NCI-H2196 (cell line): ENCODE measurements at regions not wholly inside any gene's neighbourhood (a gene's known extent, or its start where the extent isn't known, plus 50 kb on each side); places are given as distances from the start of the nearest gene placed in this dataset.

Experiments used
- DNase-seq: peaks from one replicate; lab custom pipeline; 2025; ENCODE audit not compliant: unreplicated experiment; lab: John Stamatoyannopoulos, UW

- DNase-seq: no peak
These were observed 221.3 kb upstream of the DAPK1 start for GRCh38 chr9:87276327-87276841.

- DNase-seq: no peak
These were observed 220.8 kb upstream of the DAPK1 start for GRCh38 chr9:87276851-87277261.

GRCh38 chr9:87277346-87277745 lies 220.3 kb upstream of the DAPK1 start:
- DNase-seq: no peak

GRCh38 chr9:87278971-87279733 lies 218.5 kb upstream of the DAPK1 start:
- no peak for DNase-seq

- DNase-seq: no peak
These were observed 217.2 kb upstream of the DAPK1 start for GRCh38 chr9:87280421-87280820.

GRCh38 chr9:87282538-87282937 lies 215.1 kb upstream of the DAPK1 start:
- no peak for DNase-seq

- no peak for DNase-seq
These were observed 214.1 kb upstream of the DAPK1 start for GRCh38 chr9:87283585-87283984.

- DNase-seq: no peak
These were observed 212.3 kb upstream of the DAPK1 start for GRCh38 chr9:87285183-87285850.

- DNase-seq: no peak
These were observed 211.2 kb upstream of the DAPK1 start for GRCh38 chr9:87286506-87286905.

GRCh38 chr9:87290241-87291052 lies 207.2 kb upstream of the DAPK1 start:
- no peak for DNase-seq

- no peak for DNase-seq
These were observed 205.0 kb upstream of the DAPK1 start for GRCh38 chr9:87292449-87293191.

GRCh38 chr9:87294126-87294525 lies 203.5 kb upstream of the DAPK1 start:
- DNase-seq: no peak

GRCh38 chr9:87300915-87301314 lies 196.8 kb upstream of the DAPK1 start:
- no peak for DNase-seq

GRCh38 chr9:87301371-87301770 lies 196.3 kb upstream of the DAPK1 start:
- DNase-seq: no peak

- DNase-seq: no peak
These were observed 192.5 kb upstream of the DAPK1 start for GRCh38 chr9:87305151-87305550.

GRCh38 chr9:87306006-87306405 lies 191.7 kb upstream of the DAPK1 start:
- DNase-seq: no peak

- DNase-seq: no peak
These were observed 189.8 kb upstream of the DAPK1 start for GRCh38 chr9:87307848-87308247.

GRCh38 chr9:87309236-87309635 lies 188.4 kb upstream of the DAPK1 start:
- DNase-seq: no peak

- no peak for DNase-seq
These were observed 186.7 kb upstream of the DAPK1 start for GRCh38 chr9:87310827-87311523.

GRCh38 chr9:87319656-87320055 lies 178.0 kb upstream of the DAPK1 start:
- DNase-seq: no peak
